ENCODE measurements at regions not wholly inside any gene's neighbourhood (a gene's known extent, or its start where the extent isn't known, plus 50 kb on each side); places are given as distances from the start of the nearest gene placed in this dataset.
"Not testable (repeated sequence)": the region's sequence is repeated elsewhere in the genome, so short reads cannot be mapped to it uniquely, and the experiment has no call there.

GRCh38 chr16:86854626-86855294 lies 276.4 kb downstream of the FOXL1 start:
- H3K9me3 ChIP-seq (replicated peaks; ENCODE audit: low read length), result no peaks in the 10 kb centered on the region
- peaks cover 21% of the 10 kb centered on the region for H3K4me1 ChIP-seq (ENCODE audit: control insufficient read depth, insufficient read depth, low read length)
- H3K4me2 ChIP-seq (ENCODE audit: low read length), result no peak overlapping the region
- H3K27me3 ChIP-seq (ENCODE audit: control insufficient read depth, insufficient read depth, low read length), result no peaks in the 10 kb centered on the region
- no peak overlapping the region for H3K4me3 ChIP-seq (ENCODE audit: low read length)
- H3K9ac ChIP-seq (ENCODE audit: low read depth, low read length), result no peak overlapping the region
- H3K36me3 ChIP-seq (ENCODE audit: insufficient read depth, low read length), result no peaks in the 10 kb centered on the region

GRCh38 chr16:86856946-86857586 lies 278.7 kb downstream of the FOXL1 start:
- H3K27me3 ChIP-seq (ENCODE audit: control insufficient read depth, insufficient read depth, low read length), result no peaks in the 10 kb centered on the region
- H3K9ac ChIP-seq (ENCODE audit: low read depth, low read length), result no peak overlapping the region
- peaks cover 21% of the 10 kb centered on the region for H3K4me1 ChIP-seq (ENCODE audit: control insufficient read depth, insufficient read depth, low read length)
- H3K4me2 ChIP-seq (ENCODE audit: low read length), result no peak overlapping the region
- no peaks in the 10 kb centered on the region for H3K36me3 ChIP-seq (ENCODE audit: insufficient read depth, low read length)
- H3K9me3 ChIP-seq (replicated peaks; ENCODE audit: low read length), result no peaks in the 10 kb centered on the region
- no peak overlapping the region for H3K4me3 ChIP-seq (ENCODE audit: low read length)

GRCh38 chr16:86857807-86858206 lies 279.5 kb downstream of the FOXL1 start:
- Histone ChIP-seq H3K36me3 (ENCODE audit: insufficient read depth, low read length) (no peaks in the 10 kb centered on the region), H3K4me2 (ENCODE audit: low read length) (no peak overlapping the region), H3K9ac (ENCODE audit: low read depth, low read length) (no peak overlapping the region), H3K4me1 (ENCODE audit: control insufficient read depth, insufficient read depth, low read length) (peaks cover 21% of the 10 kb centered on the region), H3K27me3 (ENCODE audit: control insufficient read depth, insufficient read depth, low read length) (no peaks in the 10 kb centered on the region), H3K9me3 (replicated peaks; ENCODE audit: low read length) (no peaks in the 10 kb centered on the region), H3K4me3 (ENCODE audit: low read length) (no peak overlapping the region)

GRCh38 chr16:86858501-86858900 lies 280.2 kb downstream of the FOXL1 start:
- Histone ChIP-seq H3K9ac (ENCODE audit: low read depth, low read length) (no peak overlapping the region), H3K4me3 (ENCODE audit: low read length) (no peak overlapping the region), H3K9me3 (replicated peaks; ENCODE audit: low read length) (no peaks in the 10 kb centered on the region), H3K4me2 (ENCODE audit: low read length) (no peak overlapping the region), H3K36me3 (ENCODE audit: insufficient read depth, low read length) (no peaks in the 10 kb centered on the region), H3K4me1 (ENCODE audit: control insufficient read depth, insufficient read depth, low read length) (peaks cover 21% of the 10 kb centered on the region), H3K27me3 (ENCODE audit: control insufficient read depth, insufficient read depth, low read length) (no peaks in the 10 kb centered on the region)

- H3K4me3 ChIP-seq (ENCODE audit: low read length); H3K36me3 ChIP-seq (ENCODE audit: insufficient read depth, low read length); H3K9me3 ChIP-seq (replicated peaks; ENCODE audit: low read length); H3K4me2 ChIP-seq (ENCODE audit: low read length); H3K9ac ChIP-seq (ENCODE audit: low read depth, low read length); H3K27me3 ChIP-seq (ENCODE audit: control insufficient read depth, insufficient read depth, low read length): not testable (repeated sequence)
- peaks cover 15% of the 10 kb centered on the region for H3K4me1 ChIP-seq (ENCODE audit: control insufficient read depth, insufficient read depth, low read length)
These were observed 283.0 kb downstream of the FOXL1 start for GRCh38 chr16:86861270-86861858.

GRCh38 chr16:86862595-86863280 lies 284.4 kb downstream of the FOXL1 start:
- Histone ChIP-seq H3K4me3 (ENCODE audit: low read length) (no peak overlapping the region), H3K4me2 (ENCODE audit: low read length) (no peak overlapping the region), H3K9me3 (replicated peaks; ENCODE audit: low read length) (no peaks in the 10 kb centered on the region), H3K9ac (ENCODE audit: low read depth, low read length) (no peak overlapping the region), H3K27me3 (ENCODE audit: control insufficient read depth, insufficient read depth, low read length) (no peaks in the 10 kb centered on the region), H3K36me3 (ENCODE audit: insufficient read depth, low read length) (no peaks in the 10 kb centered on the region), H3K4me1 (ENCODE audit: control insufficient read depth, insufficient read depth, low read length) (peaks cover 17% of the 10 kb centered on the region)

GRCh38 chr16:86863609-86864008 lies 285.3 kb downstream of the FOXL1 start:
- Histone ChIP-seq H3K9me3 (replicated peaks; ENCODE audit: low read length) (no peaks in the 10 kb centered on the region), H3K9ac (ENCODE audit: low read depth, low read length) (no peak overlapping the region), H3K4me3 (ENCODE audit: low read length) (no peak overlapping the region), H3K4me2 (ENCODE audit: low read length) (no peak overlapping the region), H3K36me3 (ENCODE audit: insufficient read depth, low read length) (no peaks in the 10 kb centered on the region), H3K27me3 (ENCODE audit: control insufficient read depth, insufficient read depth, low read length) (no peaks in the 10 kb centered on the region), H3K4me1 (ENCODE audit: control insufficient read depth, insufficient read depth, low read length) (peaks cover 12% of the 10 kb centered on the region)

- H3K4me2 ChIP-seq (ENCODE audit: low read length), result no peak overlapping the region
- no peaks in the 10 kb centered on the region for H3K36me3 ChIP-seq (ENCODE audit: insufficient read depth, low read length)
- no peak overlapping the region for H3K9ac ChIP-seq (ENCODE audit: low read depth, low read length)
- no peak overlapping the region for H3K4me3 ChIP-seq (ENCODE audit: low read length)
- H3K27me3 ChIP-seq (ENCODE audit: control insufficient read depth, insufficient read depth, low read length), result no peaks in the 10 kb centered on the region
- no peaks in the 10 kb centered on the region for H3K9me3 ChIP-seq (replicated peaks; ENCODE audit: low read length)
- H3K4me1 ChIP-seq (ENCODE audit: control insufficient read depth, insufficient read depth, low read length), result peaks cover 12% of the 10 kb centered on the region
These were observed 286.2 kb downstream of the FOXL1 start for GRCh38 chr16:86864586-86864985.

- H3K36me3 ChIP-seq (ENCODE audit: insufficient read depth, low read length), result no peaks in the 10 kb centered on the region
- H3K9ac ChIP-seq (ENCODE audit: low read depth, low read length), result no peak overlapping the region
- H3K4me2 ChIP-seq (ENCODE audit: low read length), result peak overlapping the region; percentile 43
- peaks cover 12% of the 10 kb centered on the region for H3K4me1 ChIP-seq (ENCODE audit: control insufficient read depth, insufficient read depth, low read length)
- H3K9me3 ChIP-seq (replicated peaks; ENCODE audit: low read length), result peaks cover 4% of the 10 kb centered on the region
- no peaks in the 10 kb centered on the region for H3K27me3 ChIP-seq (ENCODE audit: control insufficient read depth, insufficient read depth, low read length)
- H3K4me3 ChIP-seq (ENCODE audit: low read length), result no peak overlapping the region
These were observed 287.7 kb downstream of the FOXL1 start for GRCh38 chr16:86865851-86866662.

- H3K4me3 ChIP-seq (ENCODE audit: low read length), result no peak overlapping the region
- H3K4me2 ChIP-seq (ENCODE audit: low read length), result no peak overlapping the region
- H3K9ac ChIP-seq (ENCODE audit: low read depth, low read length), result no peak overlapping the region
- H3K4me1 ChIP-seq (ENCODE audit: control insufficient read depth, insufficient read depth, low read length), result peaks cover 12% of the 10 kb centered on the region
- peaks cover 4% of the 10 kb centered on the region for H3K9me3 ChIP-seq (replicated peaks; ENCODE audit: low read length)
- no peaks in the 10 kb centered on the region for H3K36me3 ChIP-seq (ENCODE audit: insufficient read depth, low read length)
- no peaks in the 10 kb centered on the region for H3K27me3 ChIP-seq (ENCODE audit: control insufficient read depth, insufficient read depth, low read length)
These were observed 288.8 kb downstream of the FOXL1 start for GRCh38 chr16:86866986-86867722.
